ENCODE measurements at regions not wholly inside any gene's neighbourhood (a gene's known extent, or its start where the extent isn't known, plus 50 kb on each side); places are given as distances from the start of the nearest gene placed in this dataset.

GRCh38 chr2:207241198-207241597 is 75.5 kb upstream of the KLF7 start:
- Mint-ChIP-seq H3K4me1 (peaks cover 18% of the 10 kb centered on the region), H3K27ac (no peak overlapping the region), H3K9me3 (peaks cover 0 to 5% (median 2%) of the 10 kb centered on the region in 7 donors), H3K36me3 (peaks cover 8 to 10% of the 10 kb centered on the region in 2 donors), H3K4me3 (no peak overlapping the region), H3K27me3 (ENCODE audit: low read depth in 3 of 3) (no peaks in the 10 kb centered on the region)
- intact Hi-C loops (cut with micrococcal nuclease), result loop anchor here in 1 of 2 donors (5.0 kb wide), 1 partner anchor 79 kb away; no protein-coding TSS in a partner anchor
- Histone ChIP-seq H3K79me2 (ENCODE audit: insufficient read depth, low read length) (peaks cover 5% of the 10 kb centered on the region), H3K36me3 (replicated peaks in 1 of 2; ENCODE audit: control insufficient read depth in 1 of 2, insufficient read depth in 2 of 2, low read length in 2 of 2) (no peaks in the 10 kb centered on the region), H3K4me2 (replicated peaks; ENCODE audit: extremely low read depth, low read length, poor library complexity, severe bottlenecking) (no peak overlapping the region), H3K4me3 (replicated peaks in 1 of 3; ENCODE audit: low read depth in 2 of 3, low read length in 3 of 3) (no peak overlapping the region), H3K9me3 (replicated peaks in 1 of 2; ENCODE audit: control insufficient read depth in 1 of 2, insufficient read depth in 1 of 2, low read length in 2 of 2) (no peaks in the 10 kb centered on the region), H3K27ac (ENCODE audit: low read depth in 1 of 2, low read length in 2 of 2) (peak overlapping the region in 1 of 2 donors; percentile 81), H3K27me3 (ENCODE audit: control insufficient read depth in 2 of 2, insufficient read depth in 2 of 2, low read length in 2 of 2) (no peaks in the 10 kb centered on the region), H3K4me1 (ENCODE audit: control insufficient read depth in 1 of 2, insufficient read depth in 2 of 2, low read length in 2 of 2) (peaks cover 59 to 73% of the 10 kb centered on the region in 2 donors), H3K9ac (ENCODE audit: insufficient read depth, low read length, poor library complexity, severe bottlenecking) (no peak overlapping the region), H2AFZ (ENCODE audit: insufficient read depth, low read depth, low read length, poor library complexity, severe bottlenecking) (peak overlapping the region; percentile 25), H4K20me1 (ENCODE audit: insufficient read depth, low read length) (no peaks in the 10 kb centered on the region)
- WGBS (ENCODE audit: insufficient coverage), result 58% methylated on average over 2 of the region's 3 CpGs
- TF ChIP-seq, protein P1, sequence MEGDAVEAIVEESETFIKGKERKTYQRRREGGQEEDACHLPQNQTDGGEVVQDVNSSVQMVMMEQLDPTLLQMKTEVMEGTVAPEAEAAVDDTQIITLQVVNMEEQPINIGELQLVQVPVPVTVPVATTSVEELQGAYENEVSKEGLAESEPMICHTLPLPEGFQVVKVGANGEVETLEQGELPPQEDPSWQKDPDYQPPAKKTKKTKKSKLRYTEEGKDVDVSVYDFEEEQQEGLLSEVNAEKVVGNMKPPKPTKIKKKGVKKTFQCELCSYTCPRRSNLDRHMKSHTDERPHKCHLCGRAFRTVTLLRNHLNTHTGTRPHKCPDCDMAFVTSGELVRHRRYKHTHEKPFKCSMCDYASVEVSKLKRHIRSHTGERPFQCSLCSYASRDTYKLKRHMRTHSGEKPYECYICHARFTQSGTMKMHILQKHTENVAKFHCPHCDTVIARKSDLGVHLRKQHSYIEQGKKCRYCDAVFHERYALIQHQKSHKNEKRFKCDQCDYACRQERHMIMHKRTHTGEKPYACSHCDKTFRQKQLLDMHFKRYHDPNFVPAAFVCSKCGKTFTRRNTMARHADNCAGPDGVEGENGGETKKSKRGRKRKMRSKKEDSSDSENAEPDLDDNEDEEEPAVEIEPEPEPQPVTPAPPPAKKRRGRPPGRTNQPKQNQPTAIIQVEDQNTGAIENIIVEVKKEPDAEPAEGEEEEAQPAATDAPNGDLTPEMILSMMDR (IDR thresholded peaks at IDR 0.05), result no peak
- DNase-seq, result peak; percentile 23 to 46 (median 30)

- no peaks in the 10 kb centered on the region for H4K20me1 ChIP-seq (ENCODE audit: insufficient read depth, low read length)
- Mint-ChIP-seq H3K27me3 (ENCODE audit: low read depth in 3 of 3) (no peaks in the 10 kb centered on the region), H3K36me3 (peaks cover 2 to 4% of the 10 kb centered on the region in 2 donors), H3K4me1 (peaks cover 18% of the 10 kb centered on the region), H3K4me3 (no peak overlapping the region), H3K9me3 (peaks cover 0 to 2% (median 0%) of the 10 kb centered on the region in 7 donors), H3K27ac (no peak overlapping the region)
- H3K36me3 ChIP-seq (replicated peaks in 1 of 2; ENCODE audit: control insufficient read depth in 1 of 2, insufficient read depth in 2 of 2, low read length in 2 of 2), result no peaks in the 10 kb centered on the region
- DNase-seq, result no peak
- H3K4me3 ChIP-seq (replicated peaks in 1 of 3; ENCODE audit: low read depth in 2 of 3, low read length in 3 of 3), result no peak overlapping the region
- H3K79me2 ChIP-seq (ENCODE audit: insufficient read depth, low read length), result peaks cover 5% of the 10 kb centered on the region
- H3K4me1 ChIP-seq (ENCODE audit: control insufficient read depth in 1 of 2, insufficient read depth in 2 of 2, low read length in 2 of 2), result peaks cover 35 to 49% of the 10 kb centered on the region in 2 donors
- TF ChIP-seq, protein P1 (IDR thresholded peaks at IDR 0.05), result no peak
- no peak overlapping the region for H3K9ac ChIP-seq (ENCODE audit: insufficient read depth, low read length, poor library complexity, severe bottlenecking)
- H2AFZ ChIP-seq (ENCODE audit: insufficient read depth, low read depth, low read length, poor library complexity, severe bottlenecking), result no peak overlapping the region
- H3K27ac ChIP-seq (ENCODE audit: low read depth in 1 of 2, low read length in 2 of 2), result no peak overlapping the region
- no CpG with 5 or more reads among the region's 1 CpG for WGBS (ENCODE audit: insufficient coverage)
- no peak overlapping the region for H3K4me2 ChIP-seq (replicated peaks; ENCODE audit: extremely low read depth, low read length, poor library complexity, severe bottlenecking)
- no peaks in the 10 kb centered on the region for H3K9me3 ChIP-seq (replicated peaks in 1 of 2; ENCODE audit: control insufficient read depth in 1 of 2, insufficient read depth in 1 of 2, low read length in 2 of 2)
- intact Hi-C loops (cut with micrococcal nuclease), result loop anchor here in 1 of 2 donors (5.0 kb wide), 1 partner anchor 81 kb away; no protein-coding TSS in a partner anchor
- no peaks in the 10 kb centered on the region for H3K27me3 ChIP-seq (ENCODE audit: control insufficient read depth in 2 of 2, insufficient read depth in 2 of 2, low read length in 2 of 2)
Measured at GRCh38 chr2:207243601-207244000, 77.9 kb upstream of the KLF7 start.
